ENCODE measurements at regions not wholly inside any gene's neighbourhood (a gene's known extent, or its start where the extent isn't known, plus 50 kb on each side); places are given as distances from the start of the nearest gene placed in this dataset.

DNA sequence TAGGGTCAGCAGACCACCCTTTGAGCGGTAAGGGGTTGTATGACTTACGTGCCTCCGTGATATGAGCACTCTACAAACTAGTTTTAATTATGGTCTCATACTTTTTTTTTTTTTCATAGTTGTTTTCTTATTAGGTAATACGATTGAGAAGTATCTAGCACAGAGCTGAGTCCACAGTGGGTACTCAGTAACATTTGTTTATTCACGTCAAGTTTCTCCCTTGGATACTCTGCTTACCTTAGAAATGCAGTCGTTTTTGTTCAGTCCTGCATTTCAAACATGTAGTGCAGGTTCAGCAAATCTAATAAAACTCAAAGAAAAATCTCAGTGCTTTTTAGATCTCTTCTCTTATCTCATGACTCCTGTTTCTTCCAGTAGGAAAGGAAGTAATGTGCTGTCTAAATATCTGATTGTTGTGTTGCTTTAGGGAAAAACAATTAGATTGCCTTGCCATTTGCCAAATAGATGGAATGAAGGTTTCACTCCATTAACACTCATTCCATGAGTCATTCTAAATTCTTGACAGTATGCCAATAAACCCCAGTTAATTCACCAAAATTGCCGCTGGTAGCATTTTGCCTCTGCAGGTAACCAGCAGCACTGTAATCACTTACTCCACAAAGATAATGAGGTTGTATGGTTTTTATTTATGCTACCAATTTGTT lies 118.9 kb downstream of the PTCSC3 start:
- POLR2A ChIA-PET = no interaction called here
- CTCF ChIA-PET = interaction anchor here (0.6 to 6.6 kb wide), 2 partner anchors 12 to 22 kb away, joined by 3 to 38 read pairs; no protein-coding TSS in a partner anchor

More for the DNA sequence above, 118.9 kb downstream of the PTCSC3 start:
- DNase-seq = no peak
- no peak overlapping the region for H3K9ac ChIP-seq
- H4K20me1 ChIP-seq (ENCODE audit: insufficient read depth) = no peaks in the 10 kb centered on the region
- 5% methylated on average over 7 of the region's 7 CpGs for WGBS (ENCODE audit: low lambda C conversion rate)
- no peak overlapping the region for H3K4me2 ChIP-seq
- no peak for TF ChIP-seq RCOR1 (IDR thresholded peaks at IDR 0.05; ENCODE audit: low read length)
- TF ChIP-seq USF1 (IDR thresholded peaks at IDR 0.05; ENCODE audit: borderline replicate concordance, low read depth) = no peak
- no peak for TF ChIP-seq REST (IDR thresholded peaks at IDR 0.05; ENCODE audit: low read depth, low read length)
- TF ChIP-seq USF2 (IDR thresholded peaks at IDR 0.05; ENCODE audit: borderline replicate concordance, low read depth, low read length) = no peak
- no peak for TF ChIP-seq EZH2phosphoT487 (IDR thresholded peaks at IDR 0.05; ENCODE audit: borderline replicate concordance, low read depth)
- no peak for TF ChIP-seq ELF1 (IDR thresholded peaks at IDR 0.05)
- no peak for TF ChIP-seq CTCF (IDR thresholded peaks at IDR 0.05)
- no peaks in the 10 kb centered on the region for H3K36me3 ChIP-seq (replicated peaks in 1 of 2; ENCODE audit: control insufficient read depth in 1 of 2, insufficient read depth in 2 of 2, low read length in 1 of 2)
- H3K27ac ChIP-seq (ENCODE audit: low read depth in 2 of 2, low read length in 1 of 2) = no peak overlapping the region
- H3K4me3 ChIP-seq (ENCODE audit: low read depth in 2 of 2, low read length in 1 of 2) = no peak overlapping the region
- no peak overlapping the region for H2AFZ ChIP-seq (ENCODE audit: low read depth)
- H3K79me2 ChIP-seq (ENCODE audit: insufficient read depth) = no peaks in the 10 kb centered on the region
- H3F3A ChIP-seq (replicated peaks; ENCODE audit: insufficient read depth) = no peaks in the 10 kb centered on the region
- H3K4me1 ChIP-seq (ENCODE audit: control insufficient read depth in 1 of 2, insufficient read depth in 2 of 2, low read depth in 1 of 2, low read length in 1 of 2) = peaks cover 0 to 4% of the 10 kb centered on the region in 2 experiments; a peak in 2 of 4 replicates
- H3K27me3 ChIP-seq (ENCODE audit: insufficient read depth) = peaks cover 10% of the 10 kb centered on the region; the same call in 1 of the 2 replicates
- H3K9me2 ChIP-seq = no peaks in the 10 kb centered on the region
- no peaks in the 10 kb centered on the region for H3K9me3 ChIP-seq
